ENCODE measurements at regions not wholly inside any gene's neighbourhood (a gene's known extent, or its start where the extent isn't known, plus 50 kb on each side); places are given as distances from the start of the nearest gene placed in this dataset.
"Not testable (repeated sequence)": the region's sequence is repeated elsewhere in the genome, so short reads cannot be mapped to it uniquely, and the experiment has no call there.

- DNase-seq (ENCODE audit: low spot score), result no peak
Observed at GRCh38 chr3:29141918-29142275, 139.0 kb upstream of the RBMS3 start.

DNA sequence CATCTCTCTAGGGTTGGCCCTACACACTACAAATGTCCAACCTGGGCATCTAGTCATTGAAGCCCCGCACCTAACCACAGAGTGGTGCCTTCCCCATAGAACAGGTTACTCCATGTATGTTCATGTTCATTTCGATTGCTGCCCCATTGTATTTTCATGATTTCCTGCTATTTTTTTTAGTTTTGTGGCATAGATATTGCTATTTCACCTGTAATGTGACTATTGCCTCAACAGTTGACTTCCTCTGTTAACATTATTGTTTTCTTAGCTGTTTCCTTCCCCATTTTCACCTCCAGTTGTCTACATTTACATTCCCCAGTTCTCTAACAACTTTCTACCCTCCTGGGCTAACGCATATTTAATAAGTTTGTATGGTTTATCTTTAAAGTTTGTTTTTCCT, 137.7 kb upstream of the RBMS3 start:
- DNase-seq (ENCODE audit: low spot score), result no peak

DNA sequence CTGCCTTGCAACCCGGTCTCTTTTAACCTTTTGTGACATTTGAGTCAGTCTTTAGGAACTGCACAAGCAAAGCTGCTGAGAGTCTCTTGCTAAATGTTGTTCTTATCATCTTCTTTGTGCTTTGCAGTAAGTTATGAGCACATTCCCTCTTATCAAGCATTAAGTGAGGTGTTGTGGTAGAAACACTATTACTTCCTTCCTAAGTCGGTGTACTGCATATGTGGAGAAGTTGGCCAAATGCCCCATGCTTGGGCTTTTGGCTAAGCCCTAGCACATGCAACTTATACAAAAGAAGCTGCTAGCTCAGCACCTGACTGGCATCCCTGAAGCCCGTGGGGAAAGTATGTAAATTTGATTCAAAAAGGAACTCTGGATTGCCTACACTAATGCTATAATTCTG, 136.5 kb upstream of the RBMS3 start:
- DNase-seq (ENCODE audit: low spot score), result no peak

DNA sequence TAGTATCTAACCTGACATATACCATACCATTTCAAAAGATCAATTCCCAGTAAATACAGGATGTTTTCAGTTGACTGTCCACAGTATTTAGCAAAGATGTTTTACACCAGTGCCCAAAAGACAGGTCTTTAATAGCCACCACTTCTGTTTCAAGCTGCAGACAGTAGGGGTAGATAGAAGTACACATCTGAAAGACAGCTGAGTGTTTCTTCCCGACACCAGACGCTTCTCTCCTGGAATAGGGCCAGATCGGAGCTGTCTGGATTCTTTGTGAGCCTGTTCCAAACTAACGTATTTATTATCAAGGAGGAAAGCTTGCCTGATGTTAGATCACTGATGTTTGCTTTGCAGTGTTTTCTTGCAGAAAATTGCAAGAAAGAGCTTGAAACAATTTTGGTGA, 136.1 kb upstream of the RBMS3 start:
- DNase-seq (ENCODE audit: low spot score), result no peak

DNA sequence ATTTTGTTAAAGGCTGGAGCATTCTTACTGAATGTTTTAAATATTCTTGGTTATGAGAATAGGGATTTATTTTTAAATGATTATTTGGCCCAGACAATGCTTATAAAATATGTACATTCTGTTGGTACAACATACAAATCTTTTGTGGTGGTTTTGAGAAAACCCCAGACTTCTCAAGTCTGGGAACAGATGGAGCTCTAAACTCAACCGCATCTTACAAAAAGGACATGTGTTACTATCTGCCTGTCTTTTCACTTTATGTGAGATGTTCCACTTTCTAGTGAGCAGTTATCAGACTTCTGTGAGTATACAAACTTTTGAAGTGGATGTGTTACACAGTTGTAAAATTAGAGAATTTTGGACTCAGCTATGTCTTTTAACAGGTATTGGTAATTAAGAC, 135.5 kb upstream of the RBMS3 start:
- no peak for DNase-seq (ENCODE audit: low spot score)

- DNase-seq (ENCODE audit: low spot score), result no peak
Observed at GRCh38 chr3:29152379-29152778, 128.5 kb upstream of the RBMS3 start.

DNA sequence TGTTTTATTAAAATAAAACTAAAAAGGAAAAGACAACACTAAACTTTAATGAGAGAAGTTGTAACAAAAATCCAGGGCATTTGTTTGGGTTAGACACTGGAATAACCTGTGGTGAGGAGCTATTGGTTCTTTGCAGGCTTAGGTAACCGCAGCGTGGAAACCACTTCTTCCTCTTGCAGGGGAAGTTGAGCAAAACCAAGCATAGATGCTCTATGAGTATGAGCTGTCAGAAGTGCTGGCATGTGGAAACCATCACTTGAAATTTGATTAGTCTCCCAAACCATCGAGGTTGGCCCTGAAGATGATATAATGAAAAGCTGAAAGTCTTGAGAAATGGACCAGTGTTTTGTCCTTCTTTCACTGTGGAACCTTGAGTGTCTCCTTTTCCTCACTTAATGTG, 127.1 kb upstream of the RBMS3 start:
- DNase-seq (ENCODE audit: low spot score), result no peak

DNA sequence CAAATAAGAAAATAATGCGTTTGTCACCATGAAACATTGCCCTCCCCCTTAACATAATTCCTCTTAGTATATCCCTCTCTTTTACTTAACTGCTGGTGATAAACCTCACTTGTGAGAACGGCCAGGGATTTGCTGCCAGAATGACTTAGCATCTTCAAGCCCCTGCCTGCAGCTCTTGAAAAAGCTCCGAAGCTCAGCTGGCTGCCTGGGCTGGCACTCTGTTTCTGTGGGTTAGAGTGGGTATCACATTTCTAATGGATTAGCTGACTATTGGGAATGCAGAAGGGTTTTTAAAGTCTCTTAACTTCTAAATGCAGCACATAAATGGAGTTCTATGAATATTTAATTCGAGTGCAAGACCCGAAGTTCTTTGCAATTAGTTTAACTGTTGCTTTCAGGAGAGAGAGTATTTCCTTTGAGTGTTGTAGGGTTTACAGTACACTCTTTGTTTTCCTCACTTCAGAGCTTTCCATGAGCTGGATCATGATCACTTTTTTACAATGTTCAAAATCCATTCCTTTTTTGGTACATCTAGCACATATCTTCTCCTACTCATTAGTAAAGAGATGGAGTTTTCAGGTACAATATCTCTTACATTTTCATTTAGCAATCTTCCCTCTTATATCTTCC, 124.7 kb upstream of the RBMS3 start:
- no peak for DNase-seq (ENCODE audit: low spot score)

- DNase-seq (ENCODE audit: low spot score), result no peak
Observed at GRCh38 chr3:29164825-29165224, 116.0 kb upstream of the RBMS3 start.

GRCh38 chr3:29167180-29167579, 113.7 kb upstream of the RBMS3 start:
- DNase-seq (ENCODE audit: low spot score), result no peak

DNA sequence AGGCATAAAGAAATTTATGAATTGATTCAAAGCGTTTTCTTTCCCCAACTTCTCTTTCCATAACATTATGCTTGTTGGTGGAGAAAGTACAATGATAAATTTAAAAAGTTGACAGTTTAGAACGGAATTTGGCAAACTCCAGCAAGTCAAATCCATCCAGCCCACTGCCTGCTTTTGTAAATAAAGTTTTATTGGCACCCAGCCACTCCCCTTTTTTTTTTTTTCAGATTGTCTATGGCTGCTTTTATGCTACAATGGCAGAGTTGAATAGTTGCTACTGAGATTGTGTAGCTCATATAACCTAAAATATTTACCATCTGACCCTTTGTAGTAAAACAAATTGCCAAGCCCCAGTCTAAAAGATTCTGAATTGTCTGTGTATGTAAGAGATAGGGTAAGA, 112.8 kb upstream of the RBMS3 start:
- DNase-seq (ENCODE audit: low spot score), result no peak

GRCh38 chr3:29168696-29169095, 112.2 kb upstream of the RBMS3 start:
- DNase-seq (ENCODE audit: low spot score), result no peak

- no peak for DNase-seq (ENCODE audit: low spot score)
Observed at GRCh38 chr3:29169451-29169850, 111.4 kb upstream of the RBMS3 start.

GRCh38 chr3:29171043-29171990, 109.6 kb upstream of the RBMS3 start:
- DNase-seq (ENCODE audit: low spot score), result no peak

GRCh38 chr3:29176501-29176900, 104.4 kb upstream of the RBMS3 start:
- no peak for DNase-seq (ENCODE audit: low spot score)

GRCh38 chr3:29178809-29179793, 101.8 kb upstream of the RBMS3 start:
- no peak for DNase-seq (ENCODE audit: low spot score)

- DNase-seq (ENCODE audit: low spot score), result no peak
Observed at GRCh38 chr3:29181149-29181780, 99.6 kb upstream of the RBMS3 start.

DNA sequence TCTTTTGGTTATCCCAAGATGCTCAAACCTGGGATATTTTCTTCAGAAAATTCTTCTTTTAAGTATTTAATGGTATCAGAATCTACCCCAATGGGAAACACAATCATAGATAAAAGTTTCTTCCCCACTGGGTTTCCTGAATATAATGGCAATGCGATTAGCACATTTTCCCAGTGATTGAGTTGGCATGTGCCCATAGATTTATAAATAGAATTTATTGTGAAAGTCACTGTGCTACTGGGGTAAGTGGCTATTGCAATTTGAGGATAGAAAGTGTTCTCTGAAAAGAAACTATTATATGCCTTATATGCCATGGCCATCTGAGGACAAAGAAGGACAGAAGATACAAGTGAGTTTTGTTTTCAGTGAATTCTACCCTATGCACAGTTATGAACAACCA, 99.0 kb upstream of the RBMS3 start:
- DNase-seq (ENCODE audit: low spot score), result no peak

DNA sequence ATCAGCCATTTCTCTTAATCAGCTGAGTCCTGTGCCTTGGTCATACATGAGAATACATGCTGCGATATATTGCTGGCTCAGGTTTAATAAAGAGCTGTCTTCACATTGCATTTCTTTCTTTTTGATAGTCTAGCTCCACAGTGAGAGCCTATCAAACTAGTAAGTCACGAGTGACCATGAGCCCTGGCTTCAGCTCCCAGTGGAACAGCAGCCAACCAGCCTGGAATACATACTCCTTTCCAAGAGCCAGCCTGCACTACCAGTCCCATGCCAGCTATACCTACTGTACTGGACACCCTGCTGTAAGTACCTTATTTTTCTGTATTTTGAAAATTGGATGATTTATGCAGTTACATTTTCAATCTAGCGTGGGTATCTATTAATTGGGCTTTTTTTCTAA, 98.0 kb upstream of the RBMS3 start:
- DNase-seq (ENCODE audit: low spot score), result not testable (repeated sequence)

DNA sequence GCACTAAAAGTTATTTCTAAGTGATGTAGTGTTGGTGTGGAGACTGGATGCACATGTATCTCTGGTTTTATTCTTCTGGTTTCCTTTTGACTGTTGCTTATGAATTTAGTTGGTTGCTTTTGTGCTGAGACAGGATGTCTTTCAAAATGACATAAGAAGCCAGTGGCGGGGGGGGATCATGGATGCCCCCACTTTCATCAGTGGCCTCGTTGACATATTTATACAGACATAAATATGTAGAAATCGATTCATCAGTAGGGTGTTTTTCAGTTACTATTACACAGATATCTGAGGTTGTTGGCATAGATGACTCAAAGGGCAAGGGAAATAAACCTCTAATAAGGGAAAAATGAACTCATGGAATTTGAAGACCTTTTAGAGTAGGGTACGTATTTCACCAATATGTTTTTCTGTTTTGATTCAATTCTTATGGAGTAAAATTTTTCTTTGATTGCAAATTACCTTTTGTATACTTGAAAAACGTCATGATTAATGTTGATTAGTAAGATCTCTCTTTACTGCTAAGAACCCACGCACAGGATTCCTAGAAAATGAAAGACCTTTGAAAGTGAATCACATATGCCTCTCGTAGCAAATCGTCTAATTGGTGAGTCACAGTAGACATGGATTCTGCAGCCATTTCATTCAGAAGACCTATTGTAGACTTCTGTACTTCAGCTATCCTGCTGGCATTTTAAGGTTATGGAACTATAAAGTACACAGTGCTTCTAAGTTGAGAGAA, 97.4 kb upstream of the RBMS3 start:
- DNase-seq (ENCODE audit: low spot score), result no peak

DNA sequence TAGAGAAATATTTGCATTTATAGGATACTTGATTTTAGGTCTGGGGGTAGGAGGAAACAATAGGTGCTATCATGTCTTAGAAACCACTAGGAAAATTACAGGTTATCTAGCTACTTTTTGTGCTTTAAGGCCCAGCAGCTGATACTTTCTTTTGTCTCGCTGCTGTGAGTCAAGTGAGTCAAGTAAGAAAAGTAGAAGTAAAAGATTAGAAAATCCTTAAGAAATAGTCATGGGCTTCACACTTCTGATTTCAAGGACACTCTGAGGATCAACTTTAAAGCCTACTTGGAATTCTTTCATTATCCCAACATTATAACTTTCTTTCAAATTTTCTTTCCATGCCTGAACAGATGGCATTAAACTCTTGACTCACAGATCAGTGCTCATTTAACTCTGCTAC, 95.2 kb upstream of the RBMS3 start:
- DNase-seq (ENCODE audit: low spot score), result no peak
